NCI-H2196 treated with DMSO at 0.1 percent for 48 hours (cell line): ENCODE measurements at regions not wholly inside any gene's neighbourhood (a gene's known extent, or its start where the extent isn't known, plus 50 kb on each side); places are given as distances from the start of the nearest gene placed in this dataset.

Source experiments
- DNase-seq: peaks from one replicate; lab custom pipeline; 2025; ENCODE audit not compliant: unreplicated experiment; lab: John Stamatoyannopoulos, UW

DNA sequence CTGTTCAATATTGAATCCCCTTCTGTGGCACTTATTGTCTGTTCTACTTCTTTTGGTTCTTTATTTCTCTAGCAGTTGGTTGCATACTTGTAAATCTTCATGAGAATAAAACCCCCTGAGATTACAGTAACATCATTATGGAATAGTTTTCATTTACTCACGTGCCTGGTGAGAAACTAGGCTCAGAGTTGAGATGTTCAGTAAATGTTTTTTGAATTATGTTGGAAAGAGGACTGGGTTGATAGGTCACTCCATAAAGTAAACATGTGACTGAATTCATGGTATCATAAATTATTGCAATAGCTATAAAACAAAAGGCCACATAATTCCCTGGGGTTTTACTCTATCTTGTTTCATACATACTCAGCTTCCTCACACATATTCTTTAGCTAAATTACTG lies 174.2 kb upstream of the C9orf72 start:
- no peak for DNase-seq

DNA sequence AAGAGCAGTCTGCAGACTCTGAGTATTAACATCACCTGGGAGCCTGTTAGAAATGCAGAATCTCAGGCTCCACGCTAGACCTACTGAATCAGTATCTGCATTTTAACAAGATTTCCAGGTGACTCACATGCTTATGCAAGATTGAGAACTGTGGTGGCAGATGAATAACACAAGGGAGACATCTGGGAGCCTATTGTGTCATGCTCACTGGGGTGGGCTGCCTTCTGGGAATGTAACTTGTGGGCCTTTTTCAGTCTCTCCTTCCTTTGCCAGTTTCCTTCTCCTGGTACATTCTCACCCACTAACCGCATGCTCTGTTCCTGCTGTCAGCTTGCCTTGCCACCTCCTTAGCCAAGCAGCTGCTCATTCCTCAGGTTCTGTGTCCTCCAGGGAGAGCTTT lies 176.6 kb upstream of the C9orf72 start:
- DNase-seq: no peak

GRCh38 chr9:27750566-27750965 lies 177.3 kb upstream of the C9orf72 start:
- DNase-seq: no peak

GRCh38 chr9:27752069-27752468 lies 178.8 kb upstream of the C9orf72 start:
- DNase-seq: no peak

- no peak for DNase-seq
Observed at GRCh38 chr9:27755846-27756245, 182.6 kb upstream of the C9orf72 start.

GRCh38 chr9:27756418-27756817 lies 183.1 kb upstream of the C9orf72 start:
- no peak for DNase-seq

- no peak for DNase-seq
Observed at GRCh38 chr9:27763831-27764230, 190.6 kb upstream of the C9orf72 start.

- no peak for DNase-seq
Observed at GRCh38 chr9:27765266-27766072, 192.2 kb upstream of the C9orf72 start.

- no peak for DNase-seq
Observed at GRCh38 chr9:27766073-27766835, 193.0 kb upstream of the C9orf72 start.

GRCh38 chr9:27768781-27769180 lies 195.5 kb upstream of the C9orf72 start:
- DNase-seq: no peak

DNA sequence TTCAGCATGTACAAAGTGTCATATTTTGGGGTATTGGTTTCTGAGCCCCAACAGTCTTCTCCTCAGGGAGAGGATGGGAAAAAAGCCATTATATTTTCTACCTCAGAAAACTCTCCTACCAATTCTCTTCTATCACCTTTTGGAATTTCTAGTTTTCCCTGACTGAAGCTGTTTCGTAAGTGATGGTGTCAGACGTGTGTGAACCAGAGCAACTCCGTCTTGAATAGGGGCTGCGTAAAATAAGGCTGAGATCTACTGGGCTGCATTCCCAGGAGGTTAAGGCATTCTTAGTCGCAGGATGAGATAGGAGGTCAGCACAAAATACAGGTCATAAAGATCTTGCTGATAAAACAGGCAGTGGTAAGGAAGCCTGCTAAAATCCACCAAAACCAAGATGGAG lies 197.3 kb upstream of the C9orf72 start:
- DNase-seq: no peak

DNA sequence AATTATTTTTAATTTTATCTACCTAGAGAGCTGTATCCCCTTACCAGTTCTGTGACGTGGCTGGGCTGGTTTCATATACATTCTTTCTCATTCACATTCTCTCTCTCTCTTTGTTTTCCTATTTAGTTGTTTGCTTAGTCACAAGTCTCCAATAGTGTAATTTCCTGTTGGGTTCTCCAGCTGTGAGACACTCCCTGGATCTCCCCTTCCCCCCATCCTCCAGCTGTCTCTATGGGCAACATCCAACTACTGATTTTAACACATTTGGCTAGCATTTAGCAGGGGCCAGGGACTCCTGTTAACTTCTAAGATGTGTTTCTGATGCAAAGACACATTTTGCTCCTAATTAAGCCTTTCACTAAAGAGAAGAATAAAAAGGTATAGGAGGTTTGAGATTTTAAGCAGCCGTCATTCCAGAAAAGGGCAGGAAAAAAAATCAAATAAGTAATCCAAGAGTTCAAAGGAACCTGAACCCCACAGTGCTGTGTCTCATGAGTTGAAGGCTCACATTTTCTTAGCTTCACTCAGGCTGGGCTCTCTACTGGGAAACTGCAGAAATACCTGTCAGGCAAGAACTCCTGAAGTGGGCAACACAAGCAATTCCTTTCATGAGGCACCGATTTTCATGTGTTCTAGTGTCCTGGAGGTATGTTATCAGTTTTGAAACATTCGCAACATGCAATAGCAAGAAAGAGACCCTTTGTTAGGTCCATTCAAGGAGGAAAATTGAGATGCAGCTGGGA lies 198.7 kb upstream of the C9orf72 start:
- DNase-seq: no peak

- no peak for DNase-seq
Observed at GRCh38 chr9:27784847-27785713, 211.8 kb upstream of the C9orf72 start.

- DNase-seq: no peak
Observed at GRCh38 chr9:27785714-27786100, 212.4 kb upstream of the C9orf72 start.

GRCh38 chr9:27787891-27788290 lies 214.6 kb upstream of the C9orf72 start:
- DNase-seq: no peak

DNA sequence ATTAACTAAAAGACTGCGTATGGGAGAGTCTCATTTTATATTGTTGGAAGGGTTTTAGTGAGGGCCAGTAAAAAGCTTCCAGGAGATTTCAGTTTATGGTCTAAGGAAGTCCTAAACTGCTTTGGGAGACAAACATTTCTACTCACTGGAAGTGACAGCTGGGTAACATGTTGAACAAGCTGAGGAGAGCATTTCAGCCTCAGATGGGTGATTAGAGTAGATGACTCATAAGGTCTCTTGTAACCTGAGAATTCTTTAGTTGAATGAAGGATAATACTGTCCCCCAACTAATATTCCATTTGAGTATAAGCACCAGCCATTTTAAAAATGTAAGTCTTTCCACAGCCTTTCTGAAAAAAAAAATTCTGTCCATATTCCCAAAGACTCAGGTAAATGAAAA lies 218.0 kb upstream of the C9orf72 start:
- no peak for DNase-seq

DNA sequence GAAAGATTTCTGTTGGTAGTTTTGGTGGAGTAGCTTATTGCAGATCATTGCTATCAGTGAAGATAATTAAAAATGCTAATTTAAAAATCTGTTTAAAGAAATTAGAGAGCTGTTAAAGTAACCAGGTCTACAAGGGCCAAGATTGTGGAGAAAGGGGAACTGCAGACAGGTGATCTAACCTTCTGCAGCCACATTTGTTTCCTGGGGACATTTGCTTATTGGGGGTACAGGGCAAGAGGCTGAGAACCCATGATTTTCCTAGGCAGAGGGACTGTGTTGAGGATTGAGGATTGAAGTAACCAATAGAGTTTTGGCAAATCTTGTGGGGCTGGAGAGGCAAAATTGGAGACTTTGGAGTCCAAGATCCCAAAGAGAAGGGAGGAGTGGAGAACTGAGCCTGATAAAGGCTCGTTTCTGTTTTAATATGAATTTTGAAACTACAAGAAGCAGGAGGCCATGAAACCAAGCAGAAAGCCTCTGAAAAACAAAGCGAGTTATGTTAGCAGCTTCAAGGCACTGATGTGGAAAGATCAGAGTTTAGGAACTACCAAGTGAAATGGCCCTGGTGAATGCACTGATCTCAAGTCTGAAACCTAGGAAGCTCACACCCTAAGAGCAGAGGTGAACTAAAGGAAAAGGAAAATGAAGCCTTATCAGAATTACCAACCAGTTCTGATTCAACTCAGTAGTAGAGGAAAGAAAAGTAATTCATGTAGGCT lies 219.8 kb upstream of the C9orf72 start:
- no peak for DNase-seq

GRCh38 chr9:27799326-27799725 lies 226.0 kb upstream of the C9orf72 start:
- DNase-seq: no peak

- DNase-seq: no peak
Observed at GRCh38 chr9:27800159-27800558, 226.9 kb upstream of the C9orf72 start.

- DNase-seq: no peak
Observed at GRCh38 chr9:27800692-27801370, 227.6 kb upstream of the C9orf72 start.
